Activated CD4-positive, alpha-beta T cell treated with anti-CD3 and anti-CD28 coated beads for 24 hours (primary cell): ENCODE measurements at regions not wholly inside any gene's neighbourhood (a gene's known extent, or its start where the extent isn't known, plus 50 kb on each side); places are given as distances from the start of the nearest gene placed in this dataset.
"Not testable (repeated sequence)": the region's sequence is repeated elsewhere in the genome, so short reads cannot be mapped to it uniquely, and the experiment has no call there.

Experiments used
- DNase-seq, 2 donors: peaks; one replicate each; pipeline ENCODE4 v3.0.0-alpha.2; 2020; ENCODE audit warnings: low read depth in 2 of 2

DNA sequence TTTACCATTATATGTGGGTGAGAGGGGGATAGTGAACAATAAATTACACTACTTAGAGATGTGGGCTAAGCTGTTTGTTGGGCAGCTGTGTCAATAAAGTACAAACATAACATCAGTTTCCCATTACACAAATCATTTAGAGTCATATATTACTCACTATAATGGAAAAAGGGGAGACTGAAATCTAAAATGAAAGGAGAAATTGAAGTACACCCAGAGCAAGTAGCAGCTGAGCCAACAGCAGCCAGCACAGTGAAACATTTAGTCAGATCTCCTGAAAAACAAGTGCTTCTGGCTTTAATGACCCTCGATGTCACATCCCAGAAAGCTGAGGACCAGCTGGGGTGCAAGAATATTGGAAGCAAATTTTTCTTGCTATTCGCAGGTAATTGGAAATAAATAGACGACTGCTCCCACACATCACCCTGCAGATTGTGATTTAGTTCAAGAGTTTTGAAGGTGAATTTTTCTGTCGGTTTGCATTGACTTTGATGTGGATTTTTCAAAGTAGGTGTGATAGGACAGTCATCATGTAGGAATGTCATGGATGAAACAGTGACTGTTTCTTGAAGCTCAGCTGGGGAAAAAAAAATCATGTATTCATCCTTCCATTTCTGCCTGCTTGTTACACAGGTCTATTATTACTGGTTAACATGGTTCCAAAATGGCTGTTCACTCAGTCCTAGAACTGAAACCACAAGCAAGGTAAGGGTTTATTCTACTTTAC is 1607.3 kb upstream of the CELF4 start:
- DNase-seq, result no peak

DNA sequence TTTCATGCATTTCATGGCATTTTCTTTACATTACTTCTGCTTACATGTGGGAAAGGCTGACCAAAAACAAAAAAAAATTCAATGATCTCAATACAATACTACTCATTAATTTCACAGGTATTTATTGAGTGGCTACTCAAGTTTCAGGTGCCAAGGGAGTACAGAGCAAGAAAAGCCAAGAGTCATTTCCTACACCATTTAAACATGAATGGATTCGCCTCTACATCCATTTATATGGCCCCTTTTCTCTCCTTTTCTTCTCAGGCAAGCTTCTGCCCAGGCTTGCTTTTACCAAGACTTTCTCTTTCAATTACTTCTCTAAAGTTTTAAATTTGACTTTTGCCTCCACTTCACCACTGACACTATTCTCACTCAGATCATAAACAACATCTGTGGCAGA is 1603.1 kb upstream of the CELF4 start:
- no peak for DNase-seq

DNA sequence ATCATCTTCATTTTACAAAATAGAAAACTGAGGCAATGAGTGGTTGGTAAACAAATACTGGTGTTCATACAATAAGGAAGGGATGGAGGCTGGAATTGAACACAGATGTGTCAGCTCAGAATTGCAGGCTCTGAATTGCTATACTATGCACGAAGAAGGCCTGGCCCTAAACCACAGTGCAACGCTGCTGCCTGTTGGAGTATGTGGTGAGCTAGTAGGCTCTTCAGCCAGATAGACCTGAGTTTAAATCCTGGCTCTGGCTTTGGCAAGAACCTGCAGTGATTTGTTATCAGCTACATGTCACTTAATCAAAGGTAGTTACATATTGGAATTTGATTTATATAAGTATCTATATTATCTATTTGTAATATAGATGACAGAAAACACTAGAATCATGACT is 1602.4 kb upstream of the CELF4 start:
- DNase-seq, result no peak

DNA sequence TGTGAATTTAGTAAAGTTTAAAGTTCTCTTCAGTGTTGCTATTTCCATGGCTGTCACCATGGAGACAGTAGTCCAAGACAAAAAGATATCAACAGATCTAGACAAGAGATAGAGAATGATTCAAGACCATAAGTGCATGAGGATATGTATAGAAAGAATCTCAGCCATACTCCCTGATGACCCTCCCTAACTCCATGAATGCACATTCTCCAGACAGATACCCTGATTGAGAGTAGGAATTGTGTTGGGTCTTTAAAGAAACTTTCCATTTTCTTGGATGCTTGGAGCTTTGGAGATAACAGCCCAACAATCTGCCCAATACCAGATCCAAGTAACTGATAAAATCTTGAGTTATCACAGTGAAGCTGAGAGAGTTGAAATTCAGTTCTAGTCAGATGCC is 1601.2 kb upstream of the CELF4 start:
- DNase-seq, result no peak

DNA sequence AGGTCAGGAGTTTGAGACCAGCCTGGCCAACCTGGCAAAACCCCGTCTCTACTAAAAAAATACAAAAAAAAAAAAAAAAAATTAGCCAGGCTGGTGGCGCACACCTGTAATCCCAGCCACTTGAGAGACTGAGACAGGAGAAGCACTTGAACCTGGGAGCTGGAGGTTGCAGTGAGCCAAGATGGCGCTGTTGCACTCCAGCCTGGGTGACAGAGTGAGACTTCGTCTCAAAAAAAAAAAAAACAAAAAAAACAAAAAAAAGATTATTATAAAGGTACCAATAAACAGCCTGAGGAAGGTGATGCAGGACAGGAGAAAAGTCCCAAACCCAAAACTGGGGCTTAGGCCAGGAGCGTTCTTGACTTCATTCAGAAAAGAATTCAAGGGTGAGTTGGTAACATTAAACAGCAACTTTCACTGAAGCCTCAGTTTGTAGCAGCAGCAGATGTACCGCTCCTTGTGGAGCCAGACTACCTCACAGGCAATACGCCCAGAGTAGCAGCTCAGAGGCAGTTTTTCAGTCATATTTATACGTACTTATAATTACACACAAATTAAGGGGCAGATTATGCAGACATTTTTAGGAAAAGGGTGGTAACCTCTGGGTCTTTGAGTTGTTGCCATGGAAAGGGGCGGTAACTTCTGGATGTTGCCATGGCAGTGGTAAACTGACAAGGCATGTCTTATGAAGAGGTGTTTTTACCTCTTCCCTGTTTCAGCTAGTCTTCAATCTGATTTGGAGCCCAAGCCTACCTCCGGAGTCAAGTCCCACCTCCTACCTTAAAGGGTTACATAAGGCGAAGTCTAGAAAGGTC is 1596.6 kb upstream of the CELF4 start:
- no peak for DNase-seq

DNA sequence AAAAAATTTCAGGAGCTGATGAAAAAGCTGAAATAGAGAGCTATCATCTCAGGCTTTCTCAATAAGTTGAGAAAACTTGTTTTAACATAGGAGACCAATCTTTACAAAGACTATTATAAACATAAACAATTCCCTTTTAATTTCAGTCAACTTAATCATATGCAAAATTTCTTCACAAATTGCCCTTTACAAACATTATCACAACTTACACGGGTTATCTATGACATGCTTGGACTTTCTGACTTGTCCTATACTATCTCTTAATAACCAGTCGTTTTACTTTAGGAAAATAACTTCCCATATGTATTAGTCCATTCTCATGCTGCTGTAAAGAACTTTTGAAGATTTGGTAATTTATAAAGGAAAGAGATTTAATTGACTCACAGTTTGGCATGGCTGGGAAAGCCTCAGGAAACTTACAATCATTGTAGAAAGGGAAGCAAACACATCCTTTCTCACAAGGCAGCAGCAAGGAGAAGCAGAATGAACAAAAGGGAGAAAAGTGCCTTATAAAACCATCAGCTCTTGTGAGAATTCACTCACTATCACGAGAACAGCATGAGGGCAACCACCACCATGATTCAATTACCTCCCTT is 1583.7 kb upstream of the CELF4 start:
- DNase-seq, result no peak

DNA sequence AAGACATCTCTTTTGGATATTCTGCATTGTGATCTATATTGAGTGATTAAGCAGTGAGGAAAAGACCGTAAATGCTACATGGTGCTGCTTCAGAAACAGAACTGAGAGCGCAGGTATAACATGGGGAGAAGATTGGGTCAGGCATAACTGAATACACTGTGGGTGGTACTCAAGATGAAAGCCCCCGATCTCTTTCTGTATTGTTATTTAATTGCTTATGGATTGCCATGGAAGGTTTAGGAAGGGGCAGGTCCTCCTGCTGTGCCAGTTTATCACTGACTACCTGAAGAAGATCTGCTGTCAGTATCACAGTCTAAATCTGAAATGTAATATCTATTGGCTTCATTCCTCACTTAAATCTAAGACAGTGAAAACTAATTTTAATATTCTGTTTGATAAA is 1568.7 kb upstream of the CELF4 start:
- no peak for DNase-seq

DNA sequence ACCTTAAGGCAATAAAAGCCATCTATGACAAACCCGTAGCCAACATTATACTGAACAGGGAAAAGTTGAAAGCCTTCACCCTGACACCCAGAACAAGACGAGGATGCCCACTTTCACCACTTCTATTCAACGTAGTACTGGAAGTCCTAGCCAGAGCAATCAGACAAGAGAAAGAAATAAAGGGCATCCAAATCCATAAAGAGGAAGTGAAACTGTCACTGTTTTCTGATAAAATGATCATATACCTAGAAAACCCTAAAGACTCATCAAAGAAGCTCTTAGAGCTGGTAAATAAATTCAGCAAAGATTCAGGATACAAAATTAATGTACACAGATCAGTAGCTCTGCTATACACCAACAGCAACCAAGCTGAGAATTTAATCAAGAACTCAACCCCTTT is 1561.9 kb upstream of the CELF4 start:
- DNase-seq, result not testable (repeated sequence)

DNA sequence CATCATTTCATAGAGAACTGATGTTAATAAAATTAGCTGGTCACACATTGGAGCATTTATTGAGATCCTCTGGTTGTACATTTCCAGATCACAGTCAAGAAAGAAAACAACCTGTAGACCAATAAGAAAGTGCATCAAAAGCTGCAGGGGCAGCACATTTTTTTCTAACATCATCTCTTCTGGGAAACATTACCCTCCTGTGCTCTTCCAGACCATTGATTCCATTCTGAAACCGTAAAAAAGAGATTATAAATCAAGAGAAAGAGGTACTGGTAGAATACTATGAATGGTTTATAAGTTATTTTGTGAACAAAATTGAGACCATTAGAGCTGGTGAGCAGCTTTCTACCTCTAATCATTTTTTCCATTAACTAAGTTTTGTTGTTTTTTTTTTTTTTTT is 1548.2 kb upstream of the CELF4 start:
- no peak for DNase-seq

DNA sequence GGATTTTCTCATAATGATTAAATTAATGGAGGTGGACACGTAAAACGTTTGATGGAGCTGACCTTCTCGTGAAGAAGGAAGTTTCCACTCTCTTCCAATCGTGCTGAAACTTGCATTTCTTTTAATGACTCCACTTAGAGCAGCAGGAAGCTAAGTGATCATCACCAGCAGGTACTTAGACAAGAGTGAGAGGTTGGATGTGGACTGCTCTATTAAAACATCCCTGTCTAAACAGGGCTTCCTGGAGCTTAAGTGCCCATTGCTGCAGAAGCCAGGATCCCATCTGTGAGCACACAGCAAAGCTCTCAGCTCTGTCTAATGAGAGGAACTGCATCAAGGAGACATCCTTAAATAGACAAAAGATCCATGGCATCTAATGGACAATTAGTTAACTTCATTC is 1539.5 kb upstream of the CELF4 start:
- no peak for DNase-seq

DNA sequence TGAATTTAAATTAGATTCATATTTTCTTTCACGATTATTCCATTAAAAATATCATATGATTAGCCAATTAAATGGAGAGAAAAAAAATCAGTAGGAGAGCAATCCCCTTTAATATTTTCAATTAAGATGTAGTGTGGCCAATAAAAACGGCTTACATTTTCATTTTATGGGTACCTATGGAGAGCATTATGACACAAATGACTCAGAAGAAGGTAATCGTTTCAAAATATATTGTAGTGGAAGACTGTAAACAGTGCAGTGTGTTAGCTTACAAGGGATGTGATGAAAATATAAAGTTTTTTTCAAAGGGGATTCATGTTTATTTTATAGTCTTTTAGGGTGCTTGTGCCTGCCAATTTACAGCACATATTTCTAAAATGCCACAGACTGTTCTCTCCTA is 1507.4 kb upstream of the CELF4 start:
- DNase-seq, result no peak

DNA sequence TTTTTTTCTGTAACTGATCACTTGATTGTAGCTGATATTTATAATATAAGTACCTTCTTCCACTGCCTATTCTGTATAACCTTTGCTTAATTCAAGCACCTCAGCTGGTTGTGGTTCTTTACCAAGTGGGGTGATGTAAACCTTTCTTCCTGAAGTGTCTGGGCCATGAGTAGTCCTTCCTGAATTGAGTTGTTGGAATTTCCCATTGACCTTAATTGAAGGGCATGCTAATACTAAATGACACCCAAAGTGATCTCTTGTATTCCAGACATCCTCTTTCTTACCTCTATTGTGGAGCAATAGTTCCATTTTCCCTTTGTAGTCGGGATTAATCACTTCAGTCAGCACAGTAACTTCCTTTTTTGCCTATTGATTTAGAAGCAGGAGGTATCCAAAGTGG is 1496.8 kb upstream of the CELF4 start:
- no peak for DNase-seq

DNA sequence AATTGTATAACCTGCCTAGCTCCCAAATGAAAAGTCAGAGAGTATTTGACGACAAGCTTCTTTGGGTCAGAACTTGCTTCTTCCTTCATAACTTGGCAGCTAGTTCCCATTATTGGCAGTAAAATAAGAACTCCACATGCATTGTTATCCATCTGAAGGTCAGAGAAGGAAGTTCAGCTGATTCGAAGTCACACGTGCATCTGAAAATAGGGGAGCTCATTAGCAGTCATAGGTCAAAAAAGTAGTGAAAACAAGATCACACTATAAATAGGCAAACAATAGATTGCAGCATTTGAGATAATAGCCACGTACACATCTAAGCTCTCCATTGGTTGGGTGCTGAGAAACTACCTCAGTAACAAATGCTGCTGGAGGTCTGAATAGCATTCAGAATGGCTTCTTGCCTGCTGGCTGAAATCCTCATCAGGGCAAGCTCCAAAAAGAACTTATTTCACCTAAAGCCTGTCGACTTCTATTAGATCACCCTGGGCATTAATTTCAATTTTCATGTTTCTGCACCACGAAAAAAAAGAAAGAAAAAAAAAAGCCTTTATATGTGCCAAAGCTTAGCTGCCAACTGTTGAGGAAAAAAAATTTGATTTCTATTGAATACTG is 1492.9 kb upstream of the CELF4 start:
- DNase-seq, result no peak

DNA sequence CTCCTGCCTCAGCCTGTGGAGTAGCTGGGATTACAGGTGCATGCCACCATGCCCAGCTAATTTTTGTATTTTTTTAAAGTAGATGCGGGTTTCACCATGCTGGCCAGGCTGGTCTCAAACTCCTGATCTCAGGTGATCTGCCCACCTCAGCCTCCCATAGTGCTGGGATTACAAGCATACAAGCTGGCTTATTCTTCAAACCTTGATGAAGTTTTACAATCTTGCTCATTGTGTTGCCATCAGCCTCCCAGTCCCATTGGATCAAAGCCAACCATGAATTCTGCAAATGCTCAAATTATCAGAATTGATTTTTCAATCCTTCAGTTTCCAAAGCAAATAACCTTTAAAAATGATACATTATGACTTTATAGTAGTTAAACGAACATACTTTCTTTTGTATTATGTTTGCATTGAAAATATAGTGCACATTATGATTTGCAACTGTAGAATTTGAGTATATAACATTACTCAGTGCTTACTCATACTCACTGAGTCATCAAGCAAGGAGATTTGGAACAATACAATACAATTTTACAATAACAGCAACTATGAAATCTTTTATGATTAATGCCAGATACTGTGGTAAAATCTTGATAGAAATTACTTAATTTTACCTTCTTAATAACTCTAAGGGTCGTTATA is 1491.9 kb upstream of the CELF4 start:
- no peak for DNase-seq

DNA sequence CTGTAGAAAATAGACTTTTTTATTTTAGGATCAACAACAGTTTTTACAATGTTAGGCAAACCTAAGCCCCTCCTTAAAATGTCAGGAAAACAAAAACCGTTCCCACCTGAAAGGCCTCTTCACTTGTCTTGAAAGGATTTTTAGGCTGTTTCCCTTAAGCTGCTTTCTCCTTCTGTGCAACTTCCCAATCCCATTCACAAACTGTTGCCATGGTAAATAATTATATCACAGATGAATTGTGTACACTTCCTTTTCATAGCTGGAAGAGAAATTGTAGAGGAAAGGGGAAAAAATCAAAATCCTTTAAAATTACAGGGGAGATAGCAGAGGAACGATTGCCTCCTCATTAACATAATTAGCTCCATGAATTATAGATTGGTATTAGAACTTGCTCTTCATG is 1488.0 kb upstream of the CELF4 start:
- no peak for DNase-seq

DNA sequence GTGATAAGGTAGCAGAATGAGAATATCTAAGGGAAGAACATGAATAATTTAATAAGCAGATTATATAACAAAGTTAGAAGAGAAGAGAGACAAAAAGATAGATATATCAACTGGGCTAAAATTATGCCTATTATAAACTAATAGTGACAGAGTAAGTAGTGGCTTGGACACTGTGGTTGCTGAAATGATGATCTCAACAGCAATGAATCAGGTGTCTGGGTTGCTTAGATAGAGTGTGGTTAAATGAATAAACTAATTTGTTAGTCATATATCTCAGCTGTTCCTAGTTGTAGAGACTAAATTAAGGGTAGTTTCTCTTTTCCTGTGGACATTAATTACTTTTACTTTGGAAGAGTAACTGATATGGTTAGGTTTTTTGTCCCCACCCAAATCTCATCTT is 1485.4 kb upstream of the CELF4 start:
- DNase-seq, result no peak

DNA sequence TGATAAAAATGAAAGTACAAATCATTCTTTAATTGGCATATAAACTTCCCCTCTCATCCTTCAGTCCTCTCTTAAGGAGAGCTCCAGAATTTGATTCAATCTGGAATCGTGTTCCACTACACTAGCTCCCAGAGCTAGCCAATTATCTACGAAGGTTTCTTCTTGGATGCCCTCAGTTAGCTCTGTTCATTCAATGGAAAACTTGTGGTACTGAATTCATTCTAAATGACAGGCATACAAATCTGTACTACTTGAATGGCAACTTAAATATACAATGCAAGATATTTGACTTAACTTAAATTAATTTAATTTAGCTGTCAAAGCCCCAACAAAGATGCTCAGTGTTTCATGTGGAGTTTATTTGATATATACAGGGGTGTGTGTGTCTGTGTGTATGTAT is 1474.2 kb upstream of the CELF4 start:
- DNase-seq, result no peak

DNA sequence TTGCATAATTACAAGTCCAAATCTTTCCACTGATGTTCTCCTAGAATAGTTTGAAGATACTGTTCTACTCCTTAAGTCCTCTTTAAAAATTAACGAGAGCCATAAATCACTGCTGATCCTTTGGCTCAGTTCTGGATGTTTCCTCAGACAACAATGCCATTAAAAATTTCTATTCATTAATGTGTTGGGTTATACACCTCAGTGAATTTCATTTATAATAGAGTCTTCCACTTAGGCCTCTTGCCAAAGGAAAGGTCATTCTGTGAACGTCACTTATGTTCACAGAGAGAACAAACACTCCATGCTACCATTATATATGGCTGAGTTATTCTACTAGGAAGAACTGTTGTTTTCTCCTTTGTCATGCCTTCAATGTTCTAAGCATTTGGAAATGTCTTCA is 1472.3 kb upstream of the CELF4 start:
- DNase-seq, result no peak

DNA sequence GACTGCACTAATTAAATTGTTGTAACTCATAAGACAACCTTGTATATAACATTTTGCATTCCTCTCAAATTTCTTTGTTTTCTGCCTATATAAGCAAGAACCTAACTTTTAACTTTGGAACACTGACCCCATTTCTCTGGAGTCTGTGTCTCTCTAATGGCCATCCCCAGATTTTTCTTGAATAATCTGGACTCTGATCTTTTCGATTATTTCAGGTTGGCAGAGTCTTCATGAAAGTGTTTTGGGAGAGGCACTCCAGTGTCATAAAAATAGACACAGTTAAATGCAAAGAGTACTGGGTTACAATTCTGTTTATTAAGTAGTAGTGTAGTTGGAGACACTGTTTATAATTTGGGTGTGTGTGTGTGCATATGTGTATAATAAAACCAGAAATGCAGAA is 1467.7 kb upstream of the CELF4 start:
- DNase-seq, result no peak

DNA sequence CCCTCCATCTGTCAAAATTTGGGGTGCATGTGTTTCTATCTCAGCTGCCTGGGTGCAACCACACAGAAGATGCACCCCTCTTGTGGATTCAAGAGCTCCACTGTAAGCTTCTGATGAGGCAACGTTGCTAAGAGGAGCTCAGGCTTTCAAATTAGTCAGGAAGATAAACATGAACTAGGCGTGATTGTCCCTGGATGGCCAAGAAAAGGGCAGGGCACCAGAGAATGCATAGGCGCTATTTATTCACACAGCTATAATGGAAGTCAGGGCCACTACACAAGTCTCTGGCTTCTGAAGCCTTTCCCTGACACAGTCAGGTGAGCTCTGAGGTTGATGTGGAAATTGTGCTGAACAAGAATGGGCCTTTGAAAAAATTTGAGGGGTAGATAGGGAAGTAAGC is 1466.0 kb upstream of the CELF4 start:
- DNase-seq, result no peak

DNA sequence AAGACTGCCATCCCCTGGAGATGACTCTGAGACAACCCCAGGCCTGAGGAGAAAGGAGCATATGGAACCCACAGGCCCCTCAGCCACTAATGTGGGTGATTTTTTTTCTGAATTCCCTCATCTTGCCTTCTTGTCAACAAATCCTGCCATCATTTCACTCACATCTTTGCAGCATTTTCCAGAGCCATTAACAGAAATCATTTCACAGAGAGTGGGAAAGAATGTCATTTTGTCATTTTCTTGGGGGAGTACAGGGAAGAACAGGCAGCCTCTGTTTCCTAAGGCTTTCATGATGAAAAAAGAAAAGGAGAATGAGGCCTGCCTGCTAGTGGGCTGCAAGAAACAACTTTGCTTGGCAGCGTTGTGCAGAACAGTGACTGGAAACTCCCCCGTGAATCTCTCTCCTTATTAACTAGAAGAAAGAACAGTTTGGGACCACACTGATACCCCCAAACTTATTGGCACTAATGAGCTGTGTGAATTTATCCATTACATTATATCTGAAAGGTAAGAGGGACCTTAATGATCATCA is 1464.6 kb upstream of the CELF4 start:
- no peak for DNase-seq

DNA sequence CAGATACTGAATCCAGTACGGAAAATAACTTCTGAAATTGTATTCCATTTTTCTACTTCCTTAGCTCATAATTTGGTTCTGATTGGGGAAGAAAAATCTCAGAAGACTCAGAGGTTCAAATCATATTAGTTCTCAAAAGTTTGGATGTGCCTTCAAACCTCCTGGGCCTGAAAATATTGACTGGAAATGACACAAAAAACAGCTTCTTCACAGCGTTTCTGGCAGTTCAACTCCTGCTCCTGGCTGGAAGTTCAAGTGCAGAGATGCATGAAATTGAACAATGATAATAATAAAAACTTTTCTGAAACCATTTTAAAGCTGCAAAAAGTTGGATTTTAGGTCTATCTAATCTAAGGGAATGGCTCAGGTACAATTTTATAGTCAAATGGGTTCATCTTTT is 1459.9 kb upstream of the CELF4 start:
- no peak for DNase-seq
